OCI-LY1 (cell line): ENCODE measurements at regions not wholly inside any gene's neighbourhood (a gene's known extent, or its start where the extent isn't known, plus 50 kb on each side); places are given as distances from the start of the nearest gene placed in this dataset.

Experiments used
- H2AFZ ChIP-seq: fragments of 200-600 bp; sonication (generic), shearing (Covaris generic); 2 replicates; pipeline ENCODE4 v1.6.0; 2014; ENCODE audit warnings: antibody characterized with exemption, mild to moderate bottlenecking, low read length
- H3F3A ChIP-seq: fragments of 200-600 bp; sonication (generic), shearing (Covaris generic); 2 replicates; pipeline ENCODE4 v1.6.0; 2014; ENCODE audit warnings: mild to moderate bottlenecking, antibody characterized with exemption, low read length, moderate library complexity; ENCODE audit not compliant: insufficient read depth
- H3K27ac ChIP-seq: fragments of 200-600 bp; sonication (generic); 2 replicates; pipeline ENCODE4 v1.5.1; 2014; ENCODE audit warnings: low read length, mixed run types, mild to moderate bottlenecking, low read depth; ENCODE audit not compliant: poor library complexity, severe bottlenecking
- H3K27me3 ChIP-seq: fragments of 200-600 bp; sonication (generic); 2 replicates; pipeline ENCODE4 v1.6.0; 2014; ENCODE audit warnings: antibody characterized with exemption, mild to moderate bottlenecking, low read length, moderate library complexity; ENCODE audit not compliant: insufficient read depth
- H3K36me3 ChIP-seq: fragments of 200-600 bp; sonication (generic); 2 replicates; pipeline ENCODE4 v1.6.1; 2014; ENCODE audit warnings: mild to moderate bottlenecking, antibody characterized with exemption, low read length, moderate library complexity, mixed read lengths; ENCODE audit not compliant: insufficient read depth
- H3K4me1 ChIP-seq: fragments of 200-600 bp; sonication (generic); 2 replicates; pipeline ENCODE4 v1.5.1; 2014; ENCODE audit warnings: mild to moderate bottlenecking, low read length, moderate library complexity; ENCODE audit not compliant: insufficient read depth, severe bottlenecking
- H3K4me2 ChIP-seq: fragments of 200-600 bp; sonication (generic), shearing (Covaris generic); 2 replicates; pipeline ENCODE4 v1.6.1; 2014; ENCODE audit warnings: low read length
- H3K4me3 ChIP-seq: fragments of 200-600 bp; sonication (generic); 2 replicates; pipeline ENCODE4 v1.5.1; 2014; ENCODE audit warnings: low read length, low read depth, mild to moderate bottlenecking, mixed read lengths; ENCODE audit not compliant: poor library complexity, severe bottlenecking
- H3K79me2 ChIP-seq: fragments of 200-600 bp; shearing (Covaris generic); 2 replicates; pipeline ENCODE4 v1.6.1; 2016; ENCODE audit warnings: mixed run types, low read length, mixed read lengths; ENCODE audit not compliant: insufficient read depth
- H3K9ac ChIP-seq: fragments of 200-600 bp; sonication (generic), shearing (Covaris generic); 2 replicates; pipeline ENCODE4 v1.6.1; 2014; ENCODE audit warnings: mild to moderate bottlenecking, low read length, mixed read lengths
- H3K9me2 ChIP-seq: fragments of 200-600 bp; sonication (generic), shearing (Covaris generic); 2 replicates; pipeline ENCODE4 v1.6.1; 2014; ENCODE audit warnings: low read depth, mild to moderate bottlenecking, low read length, mixed read lengths
- H3K9me3 ChIP-seq: fragments of 200-600 bp; shearing (Covaris generic); 2 replicates; pipeline ENCODE4 v1.6.1; 2014; ENCODE audit warnings: low read length, mixed read lengths
- H4K20me1 ChIP-seq: fragments of 200-600 bp; sonication (generic), shearing (Covaris generic); 2 replicates; pipeline ENCODE4 v1.6.0; 2016; ENCODE audit warnings: mild to moderate bottlenecking, low read length; ENCODE audit not compliant: insufficient read depth
- EZH2 ChIP-seq: fragments of 200-600 bp; sonication (generic), shearing (Covaris generic); IDR thresholded peaks from 2 replicates; pipeline ENCODE4 v1.8.0; 2017; ENCODE audit warnings: borderline replicate concordance, mixed run types, mild to moderate bottlenecking, antibody characterized with exemption, low read length, moderate library complexity, mixed read lengths
- TF ChIP-seq, protein P1 (sequence below): fragments of 200-600 bp; sonication (generic), shearing (Covaris generic); IDR thresholded peaks from 2 replicates; pipeline ENCODE4 v1.5.1; 2017; ENCODE audit warnings: mild to moderate bottlenecking, antibody characterized with exemption, low read length, moderate library complexity, mixed read lengths

- no peaks in the 10 kb centered on the region for H4K20me1 ChIP-seq
- H3K9me3 ChIP-seq = no peaks in the 10 kb centered on the region
- no peak for TF ChIP-seq EZH2
- TF ChIP-seq, protein P1, sequence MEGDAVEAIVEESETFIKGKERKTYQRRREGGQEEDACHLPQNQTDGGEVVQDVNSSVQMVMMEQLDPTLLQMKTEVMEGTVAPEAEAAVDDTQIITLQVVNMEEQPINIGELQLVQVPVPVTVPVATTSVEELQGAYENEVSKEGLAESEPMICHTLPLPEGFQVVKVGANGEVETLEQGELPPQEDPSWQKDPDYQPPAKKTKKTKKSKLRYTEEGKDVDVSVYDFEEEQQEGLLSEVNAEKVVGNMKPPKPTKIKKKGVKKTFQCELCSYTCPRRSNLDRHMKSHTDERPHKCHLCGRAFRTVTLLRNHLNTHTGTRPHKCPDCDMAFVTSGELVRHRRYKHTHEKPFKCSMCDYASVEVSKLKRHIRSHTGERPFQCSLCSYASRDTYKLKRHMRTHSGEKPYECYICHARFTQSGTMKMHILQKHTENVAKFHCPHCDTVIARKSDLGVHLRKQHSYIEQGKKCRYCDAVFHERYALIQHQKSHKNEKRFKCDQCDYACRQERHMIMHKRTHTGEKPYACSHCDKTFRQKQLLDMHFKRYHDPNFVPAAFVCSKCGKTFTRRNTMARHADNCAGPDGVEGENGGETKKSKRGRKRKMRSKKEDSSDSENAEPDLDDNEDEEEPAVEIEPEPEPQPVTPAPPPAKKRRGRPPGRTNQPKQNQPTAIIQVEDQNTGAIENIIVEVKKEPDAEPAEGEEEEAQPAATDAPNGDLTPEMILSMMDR = no peak
- H3K27me3 ChIP-seq = no peaks in the 10 kb centered on the region
- no peak overlapping the region for H3K27ac ChIP-seq
- H3K9me2 ChIP-seq = no peaks in the 10 kb centered on the region
- no peak overlapping the region for H2AFZ ChIP-seq
- H3K4me3 ChIP-seq = no peak overlapping the region
- no peak overlapping the region for H3K4me2 ChIP-seq
- H3K79me2 ChIP-seq = no peaks in the 10 kb centered on the region
- H3K36me3 ChIP-seq = no peaks in the 10 kb centered on the region
- no peaks in the 10 kb centered on the region for H3F3A ChIP-seq
- no peak overlapping the region for H3K9ac ChIP-seq
- H3K4me1 ChIP-seq = peaks cover 5% of the 10 kb centered on the region
Measured at GRCh38 chr3:107951126-107951525, 139.7 kb downstream of the CD47 start.

DNA sequence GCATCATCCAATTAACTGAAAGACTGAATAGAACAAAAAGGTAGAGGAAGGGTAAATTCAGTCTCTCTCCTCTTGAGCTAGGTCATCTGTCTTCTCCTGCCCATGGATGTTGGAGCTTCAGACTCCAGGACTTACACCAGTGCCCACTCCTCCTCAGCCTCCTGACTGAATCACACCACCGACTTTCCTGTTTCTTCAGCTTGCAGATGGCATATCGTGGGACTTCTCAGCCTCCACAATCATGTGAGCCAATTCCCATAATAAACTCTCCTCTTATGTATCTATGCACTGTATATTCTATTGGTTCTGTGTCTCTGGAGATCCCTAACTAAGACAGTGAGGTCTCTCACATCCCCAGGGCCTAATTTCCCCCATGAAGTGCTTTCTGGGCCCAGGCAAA lies 140.4 kb downstream of the CD47 start:
- H2AFZ ChIP-seq = no peak overlapping the region
- no peaks in the 10 kb centered on the region for H3F3A ChIP-seq
- H3K9ac ChIP-seq = no peak overlapping the region
- no peaks in the 10 kb centered on the region for H3K9me2 ChIP-seq
- H3K4me2 ChIP-seq = no peak overlapping the region
- no peaks in the 10 kb centered on the region for H4K20me1 ChIP-seq
- no peaks in the 10 kb centered on the region for H3K79me2 ChIP-seq
- H3K27ac ChIP-seq = no peak overlapping the region
- no peaks in the 10 kb centered on the region for H3K27me3 ChIP-seq
- no peak for TF ChIP-seq EZH2
- TF ChIP-seq, protein P1 = no peak
- no peaks in the 10 kb centered on the region for H3K36me3 ChIP-seq
- peaks cover 5% of the 10 kb centered on the region for H3K4me1 ChIP-seq
- H3K9me3 ChIP-seq = no peaks in the 10 kb centered on the region
- no peak overlapping the region for H3K4me3 ChIP-seq

- H3K9me2 ChIP-seq = no peaks in the 10 kb centered on the region
- no peak overlapping the region for H2AFZ ChIP-seq
- H3K27me3 ChIP-seq = no peaks in the 10 kb centered on the region
- no peak overlapping the region for H3K27ac ChIP-seq
- no peak overlapping the region for H3K9ac ChIP-seq
- H3K36me3 ChIP-seq = no peaks in the 10 kb centered on the region
- H3K4me2 ChIP-seq = no peak overlapping the region
- no peaks in the 10 kb centered on the region for H3F3A ChIP-seq
- no peaks in the 10 kb centered on the region for H3K9me3 ChIP-seq
- no peak for TF ChIP-seq EZH2
- TF ChIP-seq, protein P1 = no peak
- peaks cover 5% of the 10 kb centered on the region for H3K4me1 ChIP-seq
- H4K20me1 ChIP-seq = no peaks in the 10 kb centered on the region
- no peaks in the 10 kb centered on the region for H3K79me2 ChIP-seq
- H3K4me3 ChIP-seq = no peak overlapping the region
Measured at GRCh38 chr3:107949394-107949970, 141.3 kb downstream of the CD47 start.
